Neural progenitor cell (in vitro differentiated cells): ENCODE measurements at regions not wholly inside any gene's neighbourhood (a gene's known extent, or its start where the extent isn't known, plus 50 kb on each side); places are given as distances from the start of the nearest gene placed in this dataset.

Experiments used
- CTCF ChIP-seq: fragments of 200-600 bp; sonication (generic); IDR thresholded peaks from 2 replicates; pipeline ENCODE4 v1.5.1; 2017; ENCODE audit warnings: antibody characterized with exemption, mild to moderate bottlenecking
- EZH2 ChIP-seq: fragments of 200-600 bp; sonication (generic); IDR thresholded peaks from 2 replicates; pipeline ENCODE4 v1.6.1; 2017; ENCODE audit warnings: antibody characterized with exemption, mild to moderate bottlenecking, moderate library complexity
- EZH2phosphoT487 ChIP-seq: fragments of 200-600 bp; sonication (generic); IDR thresholded peaks from 2 replicates; pipeline ENCODE4 v1.6.1; 2017; ENCODE audit warnings: antibody characterized with exemption

- no peak for TF ChIP-seq CTCF
- TF ChIP-seq EZH2phosphoT487, result no peak
- no peak for TF ChIP-seq EZH2
These were observed 192.4 kb downstream of the ACTL7B start for GRCh38 chr9:108663422-108663821.
